ENCODE measurements at regions not wholly inside any gene's neighbourhood (a gene's known extent, or its start where the extent isn't known, plus 50 kb on each side); places are given as distances from the start of the nearest gene placed in this dataset.

GRCh38 chr3:64294771-64295170 lies 69.5 kb upstream of the PRICKLE2 start:
- intact Hi-C loops (cut with micrococcal nuclease) = no loop called here
- Histone ChIP-seq H3K27me3 (ENCODE audit: insufficient read depth, low read length) (no peaks in the 10 kb centered on the region), H3K27ac (ENCODE audit: low read depth, low read length) (no peak overlapping the region), H3K9me3 (ENCODE audit: control insufficient read depth in 1 of 2, low read length in 2 of 2) (peaks cover 0 to 4% of the 10 kb centered on the region in 2 donors), H3K36me3 (ENCODE audit: insufficient read depth, low read length) (no peaks in the 10 kb centered on the region), H3K4me1 (ENCODE audit: insufficient read depth, low read length) (no peaks in the 10 kb centered on the region), H3K4me3 (ENCODE audit: low read length in 2 of 2) (no peak overlapping the region)
- ChIA-PET CTCF (ENCODE audit: partially characterized antibody) (no interaction called here), POLR2A (ENCODE audit: partially characterized antibody) (no interaction called here)
- Mint-ChIP-seq H3K9me3 (peaks cover 0 to 19% (median 9%) of the 10 kb centered on the region in 8 donors), H3K36me3 (no peaks in the 10 kb centered on the region), H3K27me3 (peaks cover 0 to 5% of the 10 kb centered on the region in 2 donors), H3K4me1 (no peaks in the 10 kb centered on the region), H3K27ac (no peak overlapping the region), H3K4me3 (no peak overlapping the region)
- DNase-seq = no peak

GRCh38 chr3:64293121-64293520 lies 67.9 kb upstream of the PRICKLE2 start:
- no peak for DNase-seq
- Histone ChIP-seq H3K4me3 (ENCODE audit: low read length in 2 of 2) (no peak overlapping the region), H3K36me3 (ENCODE audit: insufficient read depth, low read length) (no peaks in the 10 kb centered on the region), H3K27ac (ENCODE audit: low read depth, low read length) (no peak overlapping the region), H3K4me1 (ENCODE audit: insufficient read depth, low read length) (no peaks in the 10 kb centered on the region), H3K27me3 (ENCODE audit: insufficient read depth, low read length) (no peaks in the 10 kb centered on the region), H3K9me3 (ENCODE audit: control insufficient read depth in 1 of 2, low read length in 2 of 2) (peaks cover 0 to 4% of the 10 kb centered on the region in 2 donors)
- no peaks in the 10 kb centered on the region for H3K36me3 Mint-ChIP-seq
- H3K27me3 Mint-ChIP-seq = peaks cover 0 to 5% of the 10 kb centered on the region in 2 donors
- H3K27ac Mint-ChIP-seq = no peak overlapping the region
- H3K9me3 Mint-ChIP-seq = peaks cover 0 to 19% (median 8%) of the 10 kb centered on the region in 8 donors
- POLR2A ChIA-PET (ENCODE audit: partially characterized antibody) = no interaction called here
- intact Hi-C loops (cut with micrococcal nuclease) = no loop called here
- CTCF ChIA-PET (ENCODE audit: partially characterized antibody) = no interaction called here
- H3K4me3 Mint-ChIP-seq = no peak overlapping the region
- H3K4me1 Mint-ChIP-seq = no peaks in the 10 kb centered on the region

GRCh38 chr3:64291956-64292355 lies 66.7 kb upstream of the PRICKLE2 start:
- no peaks in the 10 kb centered on the region for H3K4me1 ChIP-seq (ENCODE audit: insufficient read depth, low read length)
- intact Hi-C loops (cut with micrococcal nuclease) = no loop called here
- H3K27ac Mint-ChIP-seq = no peak overlapping the region
- H3K9me3 ChIP-seq (ENCODE audit: control insufficient read depth in 1 of 2, low read length in 2 of 2) = peaks cover 0 to 2% of the 10 kb centered on the region in 2 donors
- no peak overlapping the region for H3K4me3 ChIP-seq (ENCODE audit: low read length in 2 of 2)
- peaks cover 0 to 11% (median 3%) of the 10 kb centered on the region in 8 donors for H3K9me3 Mint-ChIP-seq
- H3K27ac ChIP-seq (ENCODE audit: low read depth, low read length) = no peak overlapping the region
- POLR2A ChIA-PET (ENCODE audit: partially characterized antibody) = no interaction called here
- CTCF ChIA-PET (ENCODE audit: partially characterized antibody) = no interaction called here
- H3K27me3 Mint-ChIP-seq = peaks cover 0 to 5% of the 10 kb centered on the region in 2 donors
- no peak overlapping the region for H3K4me3 Mint-ChIP-seq
- H3K4me1 Mint-ChIP-seq = no peaks in the 10 kb centered on the region
- DNase-seq = no peak
- H3K27me3 ChIP-seq (ENCODE audit: insufficient read depth, low read length) = no peaks in the 10 kb centered on the region
- H3K36me3 ChIP-seq (ENCODE audit: insufficient read depth, low read length) = no peaks in the 10 kb centered on the region
- no peaks in the 10 kb centered on the region for H3K36me3 Mint-ChIP-seq

- Histone ChIP-seq H3K4me1 (ENCODE audit: insufficient read depth, low read length) (no peaks in the 10 kb centered on the region), H3K27ac (ENCODE audit: low read depth, low read length) (no peak overlapping the region), H3K9me3 (ENCODE audit: control insufficient read depth in 1 of 2, low read length in 2 of 2) (no peaks in the 10 kb centered on the region), H3K4me3 (ENCODE audit: low read length in 2 of 2) (no peak overlapping the region), H3K36me3 (ENCODE audit: insufficient read depth, low read length) (no peaks in the 10 kb centered on the region), H3K27me3 (ENCODE audit: insufficient read depth, low read length) (no peaks in the 10 kb centered on the region)
- Mint-ChIP-seq H3K27me3 (peaks cover 0 to 5% of the 10 kb centered on the region in 2 donors), H3K4me1 (no peaks in the 10 kb centered on the region), H3K27ac (no peak overlapping the region), H3K9me3 (peaks cover 0 to 6% (median 0%) of the 10 kb centered on the region in 8 donors), H3K4me3 (no peak overlapping the region), H3K36me3 (no peaks in the 10 kb centered on the region)
- ChIA-PET CTCF (ENCODE audit: partially characterized antibody) (no interaction called here), POLR2A (ENCODE audit: partially characterized antibody) (no interaction called here)
- no peak for DNase-seq
- intact Hi-C loops (cut with micrococcal nuclease) = no loop called here
Observed at GRCh38 chr3:64291345-64291744, 66.1 kb upstream of the PRICKLE2 start.

GRCh38 chr3:64290864-64291263 lies 65.6 kb upstream of the PRICKLE2 start:
- POLR2A ChIA-PET (ENCODE audit: partially characterized antibody) = no interaction called here
- H3K27ac ChIP-seq (ENCODE audit: low read depth, low read length) = no peak overlapping the region
- Mint-ChIP-seq H3K9me3 (peaks cover 0 to 6% (median 0%) of the 10 kb centered on the region in 8 donors), H3K36me3 (no peaks in the 10 kb centered on the region), H3K27ac (no peak overlapping the region), H3K4me3 (no peak overlapping the region), H3K27me3 (peaks cover 0 to 5% of the 10 kb centered on the region in 2 donors), H3K4me1 (no peaks in the 10 kb centered on the region)
- no peaks in the 10 kb centered on the region for H3K27me3 ChIP-seq (ENCODE audit: insufficient read depth, low read length)
- DNase-seq = no peak
- no peaks in the 10 kb centered on the region for H3K4me1 ChIP-seq (ENCODE audit: insufficient read depth, low read length)
- H3K4me3 ChIP-seq (ENCODE audit: low read length in 2 of 2) = no peak overlapping the region
- no peaks in the 10 kb centered on the region for H3K36me3 ChIP-seq (ENCODE audit: insufficient read depth, low read length)
- CTCF ChIA-PET (ENCODE audit: partially characterized antibody) = no interaction called here
- intact Hi-C loops (cut with micrococcal nuclease) = no loop called here
- no peaks in the 10 kb centered on the region for H3K9me3 ChIP-seq (ENCODE audit: control insufficient read depth in 1 of 2, low read length in 2 of 2)

GRCh38 chr3:64290161-64290560 lies 64.9 kb upstream of the PRICKLE2 start:
- intact Hi-C loops (cut with micrococcal nuclease) = no loop called here
- ChIA-PET CTCF (ENCODE audit: partially characterized antibody) (no interaction called here), POLR2A (ENCODE audit: partially characterized antibody) (no interaction called here)
- H3K9me3 ChIP-seq (ENCODE audit: control insufficient read depth in 1 of 2, low read length in 2 of 2) = no peaks in the 10 kb centered on the region
- no peak overlapping the region for H3K27ac ChIP-seq (ENCODE audit: low read depth, low read length)
- Mint-ChIP-seq H3K27me3 (peaks cover 0 to 5% of the 10 kb centered on the region in 2 donors), H3K27ac (no peak overlapping the region), H3K4me3 (no peak overlapping the region), H3K9me3 (peaks cover 0 to 6% (median 0%) of the 10 kb centered on the region in 8 donors), H3K4me1 (no peaks in the 10 kb centered on the region), H3K36me3 (no peaks in the 10 kb centered on the region)
- H3K36me3 ChIP-seq (ENCODE audit: insufficient read depth, low read length) = no peaks in the 10 kb centered on the region
- no peak overlapping the region for H3K4me3 ChIP-seq (ENCODE audit: low read length in 2 of 2)
- no peaks in the 10 kb centered on the region for H3K27me3 ChIP-seq (ENCODE audit: insufficient read depth, low read length)
- H3K4me1 ChIP-seq (ENCODE audit: insufficient read depth, low read length) = no peaks in the 10 kb centered on the region
- DNase-seq = no peak

GRCh38 chr3:64289622-64290021 lies 64.4 kb upstream of the PRICKLE2 start:
- Histone ChIP-seq H3K36me3 (ENCODE audit: insufficient read depth, low read length) (no peaks in the 10 kb centered on the region), H3K9me3 (ENCODE audit: control insufficient read depth in 1 of 2, low read length in 2 of 2) (no peaks in the 10 kb centered on the region), H3K27ac (ENCODE audit: low read depth, low read length) (no peak overlapping the region), H3K4me3 (ENCODE audit: low read length in 2 of 2) (no peak overlapping the region), H3K27me3 (ENCODE audit: insufficient read depth, low read length) (no peaks in the 10 kb centered on the region), H3K4me1 (ENCODE audit: insufficient read depth, low read length) (no peaks in the 10 kb centered on the region)
- H3K4me1 Mint-ChIP-seq = no peaks in the 10 kb centered on the region
- POLR2A ChIA-PET (ENCODE audit: partially characterized antibody) = no interaction called here
- H3K36me3 Mint-ChIP-seq = no peaks in the 10 kb centered on the region
- H3K27ac Mint-ChIP-seq = no peak overlapping the region
- CTCF ChIA-PET (ENCODE audit: partially characterized antibody) = no interaction called here
- no peak for DNase-seq
- intact Hi-C loops (cut with micrococcal nuclease) = no loop called here
- no peak overlapping the region for H3K4me3 Mint-ChIP-seq
- peaks cover 0 to 5% of the 10 kb centered on the region in 2 donors for H3K27me3 Mint-ChIP-seq
- peaks cover 0 to 6% (median 0%) of the 10 kb centered on the region in 8 donors for H3K9me3 Mint-ChIP-seq

- intact Hi-C loops (cut with micrococcal nuclease) = no loop called here
- H3K4me1 Mint-ChIP-seq = no peaks in the 10 kb centered on the region
- Histone ChIP-seq H3K4me1 (ENCODE audit: insufficient read depth, low read length) (no peaks in the 10 kb centered on the region), H3K36me3 (ENCODE audit: insufficient read depth, low read length) (no peaks in the 10 kb centered on the region), H3K9me3 (ENCODE audit: control insufficient read depth in 1 of 2, low read length in 2 of 2) (no peaks in the 10 kb centered on the region), H3K4me3 (ENCODE audit: low read length in 2 of 2) (no peak overlapping the region), H3K27ac (ENCODE audit: low read depth, low read length) (no peak overlapping the region), H3K27me3 (ENCODE audit: insufficient read depth, low read length) (no peaks in the 10 kb centered on the region)
- CTCF ChIA-PET (ENCODE audit: partially characterized antibody) = no interaction called here
- H3K9me3 Mint-ChIP-seq = peaks cover 0 to 5% (median under 1%) of the 10 kb centered on the region in 8 donors
- H3K27me3 Mint-ChIP-seq = peaks cover 0 to 2% of the 10 kb centered on the region in 2 donors
- H3K27ac Mint-ChIP-seq = no peak overlapping the region
- H3K36me3 Mint-ChIP-seq = no peaks in the 10 kb centered on the region
- POLR2A ChIA-PET (ENCODE audit: partially characterized antibody) = no interaction called here
- H3K4me3 Mint-ChIP-seq = no peak overlapping the region
- DNase-seq = no peak
Observed at GRCh38 chr3:64278625-64279024, 53.4 kb upstream of the PRICKLE2 start.
